ENCODE measurements at regions not wholly inside any gene's neighbourhood (a gene's known extent, or its start where the extent isn't known, plus 50 kb on each side); places are given as distances from the start of the nearest gene placed in this dataset.

GRCh38 chr10:37700886-37701780 is 156.3 kb downstream of the ZNF248 start:
- H3K9me3 Mint-ChIP-seq = peaks cover 32% of the 10 kb centered on the region

GRCh38 chr10:37687581-37687980 is 169.8 kb downstream of the ZNF248 start:
- DNase-seq = no peak
- no peak overlapping the region for H3K27ac Mint-ChIP-seq
- H3K27me3 Mint-ChIP-seq (ENCODE audit: insufficient read depth) = no peaks in the 10 kb centered on the region; the same call in 1 of the 2 replicates
- H3K9me3 Mint-ChIP-seq = peaks cover 44% of the 10 kb centered on the region
- H3K4me1 Mint-ChIP-seq (ENCODE audit: low read depth) = no peaks in the 10 kb centered on the region
- TF ChIP-seq CTCF (IDR thresholded peaks at IDR 0.05) = no peak
- no peak overlapping the region for H3K4me3 Mint-ChIP-seq
- H3K36me3 Mint-ChIP-seq (ENCODE audit: low read depth) = no peaks in the 10 kb centered on the region

More at GRCh38 chr10:37700886-37701780, 156.3 kb downstream of the ZNF248 start:
- Mint-ChIP-seq H3K4me3 (no peak overlapping the region), H3K27me3 (ENCODE audit: insufficient read depth) (peaks cover 2% of the 10 kb centered on the region; the same call in 1 of the 2 replicates), H3K27ac (no peak overlapping the region), H3K36me3 (ENCODE audit: low read depth) (no peaks in the 10 kb centered on the region), H3K4me1 (ENCODE audit: low read depth) (no peaks in the 10 kb centered on the region)
- no peak for DNase-seq
- no peak for TF ChIP-seq CTCF (IDR thresholded peaks at IDR 0.05)

GRCh38 chr10:37685741-37686683 is 171.4 kb downstream of the ZNF248 start:
- H3K36me3 Mint-ChIP-seq (ENCODE audit: low read depth) = no peaks in the 10 kb centered on the region
- no peak overlapping the region for H3K4me3 Mint-ChIP-seq
- DNase-seq = no peak
- no peaks in the 10 kb centered on the region; the same call in 1 of the 2 replicates for H3K27me3 Mint-ChIP-seq (ENCODE audit: insufficient read depth)
- peaks cover 48% of the 10 kb centered on the region for H3K9me3 Mint-ChIP-seq
- no peak for TF ChIP-seq CTCF (IDR thresholded peaks at IDR 0.05)
- no peak overlapping the region for H3K27ac Mint-ChIP-seq
- H3K4me1 Mint-ChIP-seq (ENCODE audit: low read depth) = no peaks in the 10 kb centered on the region

- no peak for TF ChIP-seq CTCF (IDR thresholded peaks at IDR 0.05)
- peaks cover 52% of the 10 kb centered on the region for H3K9me3 Mint-ChIP-seq
- H3K36me3 Mint-ChIP-seq (ENCODE audit: low read depth) = no peaks in the 10 kb centered on the region
- no peaks in the 10 kb centered on the region for H3K4me1 Mint-ChIP-seq (ENCODE audit: low read depth)
- DNase-seq = no peak
- H3K4me3 Mint-ChIP-seq = no peak overlapping the region
- no peaks in the 10 kb centered on the region; the same call in 1 of the 2 replicates for H3K27me3 Mint-ChIP-seq (ENCODE audit: insufficient read depth)
- H3K27ac Mint-ChIP-seq = no peak overlapping the region
These were observed 172.6 kb downstream of the ZNF248 start for GRCh38 chr10:37684765-37685164.

- no peaks in the 10 kb centered on the region for H3K4me1 Mint-ChIP-seq (ENCODE audit: low read depth)
- H3K9me3 Mint-ChIP-seq = peaks cover 46% of the 10 kb centered on the region
- H3K4me3 Mint-ChIP-seq = no peak overlapping the region
These were observed 174.8 kb downstream of the ZNF248 start for GRCh38 chr10:37682617-37683016.

More at GRCh38 chr10:37682617-37683016, 174.8 kb downstream of the ZNF248 start:
- DNase-seq = no peak
- Mint-ChIP-seq H3K27ac (no peak overlapping the region), H3K36me3 (ENCODE audit: low read depth) (no peaks in the 10 kb centered on the region), H3K27me3 (ENCODE audit: insufficient read depth) (no peaks in the 10 kb centered on the region; the same call in 1 of the 2 replicates)
- no peak for TF ChIP-seq CTCF (IDR thresholded peaks at IDR 0.05)
